ENCODE measurements at regions not wholly inside any gene's neighbourhood (a gene's known extent, or its start where the extent isn't known, plus 50 kb on each side); places are given as distances from the start of the nearest gene placed in this dataset.

DNA sequence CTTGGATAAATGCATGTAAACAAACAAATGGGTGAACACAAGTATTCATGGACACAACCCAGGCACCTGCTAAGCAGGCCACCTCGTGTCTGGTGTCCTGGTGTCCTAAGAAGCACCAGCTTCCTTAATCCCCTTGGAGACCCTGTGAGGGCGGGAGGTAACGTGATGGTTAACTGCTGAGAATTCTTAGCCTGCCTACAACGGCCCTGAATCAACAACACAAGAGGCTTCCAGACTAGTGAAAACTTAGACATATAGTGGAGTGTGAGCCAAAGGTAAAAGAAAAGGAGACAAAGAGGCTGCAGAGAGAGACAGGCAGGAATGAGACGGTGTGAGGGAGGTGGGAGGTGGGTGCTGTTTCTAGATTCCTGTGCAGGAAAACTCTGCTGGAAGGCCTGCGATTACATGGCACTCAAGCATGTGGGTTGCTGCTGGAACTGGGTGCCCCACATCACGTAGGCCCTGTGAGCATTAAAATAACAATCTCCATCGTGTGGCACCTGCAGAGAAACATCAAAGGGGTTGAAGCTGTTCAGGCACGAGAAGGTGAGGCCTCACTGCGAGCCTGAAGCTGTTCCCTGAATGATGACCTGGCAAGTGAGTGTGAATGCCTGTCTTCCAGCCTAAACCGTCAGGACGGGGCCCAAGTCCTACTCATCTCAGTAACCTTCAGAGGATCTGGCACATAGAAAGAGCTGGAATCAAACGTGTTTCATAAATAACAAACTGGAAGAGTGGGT lies 64.2 kb downstream of the RPL37A start:
- Histone ChIP-seq H3K4me3 (ENCODE audit: low read length) (no peak overlapping the region), H3K9me2 (ENCODE audit: insufficient read depth, low read length) (no peaks in the 10 kb centered on the region), H3K79me2 (replicated peaks; ENCODE audit: insufficient read depth, low read length) (no peaks in the 10 kb centered on the region), H3K27me3 (ENCODE audit: insufficient read depth, low read depth, low read length) (no peaks in the 10 kb centered on the region), H3K36me3 (ENCODE audit: insufficient read depth, low read length) (no peaks in the 10 kb centered on the region), H3K4me2 (ENCODE audit: low read length) (no peak overlapping the region), H2AFZ (ENCODE audit: low read depth, low read length) (no peak overlapping the region), H3F3A (ENCODE audit: insufficient read depth, low read length, poor library complexity, severe bottlenecking) (no peaks in the 10 kb centered on the region), H3K27ac (ENCODE audit: low read length) (no peak overlapping the region), H4K20me1 (ENCODE audit: insufficient read depth) (no peaks in the 10 kb centered on the region), H3K9ac (ENCODE audit: low read length) (no peak overlapping the region), H3K9me3 (ENCODE audit: low read length) (no peaks in the 10 kb centered on the region)
- TF ChIP-seq SMC3 (conservative IDR thresholded peaks at IDR 0.05; ENCODE audit: poor library complexity) (no peak), MXI1 (conservative IDR thresholded peaks at IDR 0.05; ENCODE audit: poor library complexity, severe bottlenecking) (no peak), EP300 (conservative IDR thresholded peaks at IDR 0.05; ENCODE audit: poor library complexity, severe bottlenecking) (no peak), TAF1 (IDR thresholded peaks at IDR 0.05; ENCODE audit: low read depth) (no peak), RAD21 (conservative IDR thresholded peaks at IDR 0.05) (no peak), POLR2AphosphoS5 (IDR thresholded peaks at IDR 0.05) (no peak), EZH2 (IDR thresholded peaks at IDR 0.05; ENCODE audit: borderline replicate concordance, insufficient read depth, low read length, poor library complexity, severe bottlenecking) (no peak)
- TF ChIP-seq, protein P1, sequence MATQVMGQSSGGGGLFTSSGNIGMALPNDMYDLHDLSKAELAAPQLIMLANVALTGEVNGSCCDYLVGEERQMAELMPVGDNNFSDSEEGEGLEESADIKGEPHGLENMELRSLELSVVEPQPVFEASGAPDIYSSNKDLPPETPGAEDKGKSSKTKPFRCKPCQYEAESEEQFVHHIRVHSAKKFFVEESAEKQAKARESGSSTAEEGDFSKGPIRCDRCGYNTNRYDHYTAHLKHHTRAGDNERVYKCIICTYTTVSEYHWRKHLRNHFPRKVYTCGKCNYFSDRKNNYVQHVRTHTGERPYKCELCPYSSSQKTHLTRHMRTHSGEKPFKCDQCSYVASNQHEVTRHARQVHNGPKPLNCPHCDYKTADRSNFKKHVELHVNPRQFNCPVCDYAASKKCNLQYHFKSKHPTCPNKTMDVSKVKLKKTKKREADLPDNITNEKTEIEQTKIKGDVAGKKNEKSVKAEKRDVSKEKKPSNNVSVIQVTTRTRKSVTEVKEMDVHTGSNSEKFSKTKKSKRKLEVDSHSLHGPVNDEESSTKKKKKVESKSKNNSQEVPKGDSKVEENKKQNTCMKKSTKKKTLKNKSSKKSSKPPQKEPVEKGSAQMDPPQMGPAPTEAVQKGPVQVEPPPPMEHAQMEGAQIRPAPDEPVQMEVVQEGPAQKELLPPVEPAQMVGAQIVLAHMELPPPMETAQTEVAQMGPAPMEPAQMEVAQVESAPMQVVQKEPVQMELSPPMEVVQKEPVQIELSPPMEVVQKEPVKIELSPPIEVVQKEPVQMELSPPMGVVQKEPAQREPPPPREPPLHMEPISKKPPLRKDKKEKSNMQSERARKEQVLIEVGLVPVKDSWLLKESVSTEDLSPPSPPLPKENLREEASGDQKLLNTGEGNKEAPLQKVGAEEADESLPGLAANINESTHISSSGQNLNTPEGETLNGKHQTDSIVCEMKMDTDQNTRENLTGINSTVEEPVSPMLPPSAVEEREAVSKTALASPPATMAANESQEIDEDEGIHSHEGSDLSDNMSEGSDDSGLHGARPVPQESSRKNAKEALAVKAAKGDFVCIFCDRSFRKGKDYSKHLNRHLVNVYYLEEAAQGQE (IDR thresholded peaks at IDR 0.05; ENCODE audit: borderline replicate concordance): no peak
- TF ChIP-seq, protein P2, sequence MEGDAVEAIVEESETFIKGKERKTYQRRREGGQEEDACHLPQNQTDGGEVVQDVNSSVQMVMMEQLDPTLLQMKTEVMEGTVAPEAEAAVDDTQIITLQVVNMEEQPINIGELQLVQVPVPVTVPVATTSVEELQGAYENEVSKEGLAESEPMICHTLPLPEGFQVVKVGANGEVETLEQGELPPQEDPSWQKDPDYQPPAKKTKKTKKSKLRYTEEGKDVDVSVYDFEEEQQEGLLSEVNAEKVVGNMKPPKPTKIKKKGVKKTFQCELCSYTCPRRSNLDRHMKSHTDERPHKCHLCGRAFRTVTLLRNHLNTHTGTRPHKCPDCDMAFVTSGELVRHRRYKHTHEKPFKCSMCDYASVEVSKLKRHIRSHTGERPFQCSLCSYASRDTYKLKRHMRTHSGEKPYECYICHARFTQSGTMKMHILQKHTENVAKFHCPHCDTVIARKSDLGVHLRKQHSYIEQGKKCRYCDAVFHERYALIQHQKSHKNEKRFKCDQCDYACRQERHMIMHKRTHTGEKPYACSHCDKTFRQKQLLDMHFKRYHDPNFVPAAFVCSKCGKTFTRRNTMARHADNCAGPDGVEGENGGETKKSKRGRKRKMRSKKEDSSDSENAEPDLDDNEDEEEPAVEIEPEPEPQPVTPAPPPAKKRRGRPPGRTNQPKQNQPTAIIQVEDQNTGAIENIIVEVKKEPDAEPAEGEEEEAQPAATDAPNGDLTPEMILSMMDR (IDR thresholded peaks at IDR 0.05; ENCODE audit: poor library complexity, severe bottlenecking): no peak

DNA sequence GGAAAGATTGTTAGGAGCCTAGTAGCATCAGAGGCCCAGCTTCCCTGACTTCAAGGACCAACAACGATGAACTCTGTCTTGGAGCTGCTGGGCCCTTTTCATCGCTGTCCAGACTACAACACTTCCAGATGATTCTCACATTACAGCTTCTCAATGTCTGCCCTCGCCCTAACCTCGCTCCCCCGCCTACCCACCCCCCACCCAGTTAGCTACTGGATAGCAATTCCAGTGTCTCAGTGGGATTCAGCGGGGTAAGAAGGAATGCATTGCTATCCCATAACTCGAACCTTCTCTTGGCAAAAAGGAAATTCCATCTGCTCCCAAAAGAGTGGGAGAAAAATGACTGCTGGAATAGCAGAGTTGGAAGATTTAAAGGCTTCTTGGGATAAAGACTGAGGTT lies 65.0 kb downstream of the RPL37A start:
- Histone ChIP-seq H3F3A (ENCODE audit: insufficient read depth, low read length, poor library complexity, severe bottlenecking) (no peaks in the 10 kb centered on the region), H3K9me3 (ENCODE audit: low read length) (no peaks in the 10 kb centered on the region), H3K4me2 (ENCODE audit: low read length) (no peak overlapping the region), H3K9me2 (ENCODE audit: insufficient read depth, low read length) (no peaks in the 10 kb centered on the region), H3K27ac (ENCODE audit: low read length) (no peak overlapping the region), H3K36me3 (ENCODE audit: insufficient read depth, low read length) (no peaks in the 10 kb centered on the region), H3K4me3 (ENCODE audit: low read length) (no peak overlapping the region), H3K79me2 (replicated peaks; ENCODE audit: insufficient read depth, low read length) (no peaks in the 10 kb centered on the region), H2AFZ (ENCODE audit: low read depth, low read length) (no peak overlapping the region), H4K20me1 (ENCODE audit: insufficient read depth) (no peaks in the 10 kb centered on the region), H3K9ac (ENCODE audit: low read length) (no peak overlapping the region), H3K27me3 (ENCODE audit: insufficient read depth, low read depth, low read length) (no peaks in the 10 kb centered on the region)
- TF ChIP-seq EP300 (conservative IDR thresholded peaks at IDR 0.05; ENCODE audit: poor library complexity, severe bottlenecking) (no peak), MXI1 (conservative IDR thresholded peaks at IDR 0.05; ENCODE audit: poor library complexity, severe bottlenecking) (no peak), TAF1 (IDR thresholded peaks at IDR 0.05; ENCODE audit: low read depth) (no peak), POLR2AphosphoS5 (IDR thresholded peaks at IDR 0.05) (no peak), EZH2 (IDR thresholded peaks at IDR 0.05; ENCODE audit: borderline replicate concordance, insufficient read depth, low read length, poor library complexity, severe bottlenecking) (no peak), RAD21 (conservative IDR thresholded peaks at IDR 0.05) (no peak), SMC3 (conservative IDR thresholded peaks at IDR 0.05; ENCODE audit: poor library complexity) (no peak)
- TF ChIP-seq, protein P2 (IDR thresholded peaks at IDR 0.05; ENCODE audit: poor library complexity, severe bottlenecking): no peak
- TF ChIP-seq, protein P1 (IDR thresholded peaks at IDR 0.05; ENCODE audit: borderline replicate concordance): no peak
